ENCODE measurements at regions not wholly inside any gene's neighbourhood (a gene's known extent, or its start where the extent isn't known, plus 50 kb on each side); places are given as distances from the start of the nearest gene placed in this dataset.

DNA sequence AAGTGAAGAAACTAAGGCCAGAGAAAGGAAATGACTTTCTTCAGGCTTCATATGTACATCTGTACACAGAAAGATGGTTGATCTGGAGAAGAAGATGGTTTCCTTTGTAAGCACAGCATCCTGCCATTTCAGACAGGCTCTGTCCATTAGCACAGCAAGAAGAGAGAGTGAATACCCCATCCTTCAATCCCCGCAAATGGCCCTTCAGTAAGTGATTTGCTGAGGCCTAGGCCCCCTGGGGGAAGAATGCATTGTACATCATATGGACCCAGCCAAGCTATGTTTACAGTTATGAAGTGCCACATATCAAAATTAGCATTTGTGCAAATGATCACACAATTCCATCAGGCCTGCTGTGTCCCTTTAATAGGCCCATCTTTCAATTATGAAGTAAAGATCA is 657.4 kb downstream of the BRINP1 start:
- H3K9me3 Mint-ChIP-seq = no peaks in the 10 kb centered on the region
- H3K27me3 Mint-ChIP-seq (ENCODE audit: low read depth) = peaks cover 4% of the 10 kb centered on the region
- peaks cover 7% of the 10 kb centered on the region for H3K4me1 Mint-ChIP-seq
- no peak for DNase-seq (ENCODE audit: low read depth, low spot score)
- TF ChIP-seq CTCF (conservative IDR thresholded peaks at IDR 0.05) = no peak
- H3K27ac Mint-ChIP-seq (ENCODE audit: unreplicated experiment) = no peak overlapping the region
- no peaks in the 10 kb centered on the region for H3K36me3 Mint-ChIP-seq (ENCODE audit: low read depth)
- no peak overlapping the region for H3K4me3 Mint-ChIP-seq

DNA sequence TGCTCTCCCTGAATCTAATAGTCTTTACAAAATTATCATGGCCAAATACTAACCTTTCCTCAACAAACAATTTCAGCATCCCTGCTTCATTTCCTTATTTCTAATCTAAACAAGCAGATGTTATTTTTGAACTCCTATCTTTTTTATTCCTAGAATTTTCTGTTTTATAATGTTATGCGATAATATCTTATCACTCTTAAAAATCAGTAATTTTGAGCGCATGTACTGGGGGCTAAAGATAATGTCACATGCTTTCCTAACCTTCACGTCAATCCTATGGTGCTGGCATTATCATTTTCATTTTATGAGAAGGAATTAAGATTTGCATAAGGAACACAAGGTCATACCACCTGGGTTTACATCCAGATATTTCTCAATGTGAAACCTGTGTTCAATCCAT is 648.0 kb downstream of the BRINP1 start:
- Mint-ChIP-seq H3K27ac (ENCODE audit: unreplicated experiment) (no peak overlapping the region), H3K4me3 (no peak overlapping the region), H3K9me3 (peaks cover 15% of the 10 kb centered on the region), H3K4me1 (peaks cover 6% of the 10 kb centered on the region), H3K36me3 (ENCODE audit: low read depth) (peaks cover 4% of the 10 kb centered on the region), H3K27me3 (ENCODE audit: low read depth) (no peaks in the 10 kb centered on the region)
- no peak for DNase-seq (ENCODE audit: low read depth, low spot score)
- TF ChIP-seq CTCF (conservative IDR thresholded peaks at IDR 0.05) = no peak

DNA sequence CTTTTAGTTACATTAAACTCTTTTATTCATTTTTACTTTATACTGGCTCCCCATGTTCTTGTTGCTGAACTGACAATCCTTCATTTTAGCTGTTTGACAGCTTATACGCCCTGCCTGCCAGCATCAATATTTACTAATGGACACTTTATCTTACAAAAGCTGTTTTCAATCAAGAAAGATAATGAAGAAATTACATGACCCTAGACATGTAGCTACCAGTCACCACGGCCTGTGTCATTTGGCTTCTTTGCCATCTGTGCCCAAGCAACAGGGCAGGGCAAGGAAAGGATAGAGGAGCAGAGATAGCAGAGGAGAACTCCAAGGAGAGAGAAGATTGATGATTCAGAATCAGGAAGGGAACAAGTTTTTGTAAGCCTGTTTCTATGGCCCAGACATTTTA is 647.3 kb downstream of the BRINP1 start:
- DNase-seq (ENCODE audit: low read depth, low spot score) = no peak
- Mint-ChIP-seq H3K27me3 (ENCODE audit: low read depth) (no peaks in the 10 kb centered on the region), H3K4me3 (no peak overlapping the region), H3K4me1 (no peaks in the 10 kb centered on the region), H3K36me3 (ENCODE audit: low read depth) (peaks cover 4% of the 10 kb centered on the region), H3K27ac (ENCODE audit: unreplicated experiment) (no peak overlapping the region), H3K9me3 (peaks cover 18% of the 10 kb centered on the region)
- no peak for TF ChIP-seq CTCF (conservative IDR thresholded peaks at IDR 0.05)

DNA sequence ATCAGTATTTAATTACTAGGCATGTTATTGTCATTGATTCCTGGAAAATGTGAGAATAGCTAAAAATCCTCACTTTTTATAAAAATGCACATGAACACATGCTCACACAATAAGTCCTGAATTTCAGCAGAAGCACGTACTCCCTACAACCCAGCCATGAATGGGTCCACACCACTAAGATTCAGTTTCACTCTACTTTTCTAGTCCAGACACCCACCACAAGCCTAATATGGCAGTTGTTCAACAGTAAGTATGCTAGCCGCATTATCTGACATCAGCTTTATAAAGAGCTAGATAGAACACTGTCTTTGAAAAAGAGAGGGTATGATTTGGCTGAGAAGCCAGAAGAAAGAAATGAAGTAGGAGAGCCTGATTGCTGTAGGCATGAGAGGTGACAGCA is 639.3 kb downstream of the BRINP1 start:
- Mint-ChIP-seq H3K27me3 (ENCODE audit: low read depth) (no peaks in the 10 kb centered on the region), H3K4me3 (no peak overlapping the region), H3K36me3 (ENCODE audit: low read depth) (peaks cover 5% of the 10 kb centered on the region), H3K4me1 (no peaks in the 10 kb centered on the region), H3K27ac (ENCODE audit: unreplicated experiment) (no peak overlapping the region), H3K9me3 (peaks cover 18% of the 10 kb centered on the region)
- no peak for TF ChIP-seq CTCF (conservative IDR thresholded peaks at IDR 0.05)
- no peak for DNase-seq (ENCODE audit: low read depth, low spot score)

- peaks cover 8% of the 10 kb centered on the region for H3K36me3 Mint-ChIP-seq (ENCODE audit: low read depth)
- H3K4me1 Mint-ChIP-seq = no peaks in the 10 kb centered on the region
- no peak overlapping the region for H3K27ac Mint-ChIP-seq (ENCODE audit: unreplicated experiment)
- H3K4me3 Mint-ChIP-seq = no peak overlapping the region
- peaks cover 18% of the 10 kb centered on the region for H3K9me3 Mint-ChIP-seq
- no peak for DNase-seq (ENCODE audit: low read depth, low spot score)
- no peaks in the 10 kb centered on the region for H3K27me3 Mint-ChIP-seq (ENCODE audit: low read depth)
- TF ChIP-seq CTCF (conservative IDR thresholded peaks at IDR 0.05) = no peak
Measured at GRCh38 chr9:118732998-118733397, 636.2 kb downstream of the BRINP1 start.

GRCh38 chr9:118734696-118735095 is 634.5 kb downstream of the BRINP1 start:
- Mint-ChIP-seq H3K4me1 (no peaks in the 10 kb centered on the region), H3K27ac (ENCODE audit: unreplicated experiment) (no peak overlapping the region), H3K9me3 (peaks cover 22% of the 10 kb centered on the region), H3K4me3 (no peak overlapping the region), H3K36me3 (ENCODE audit: low read depth) (peaks cover 8% of the 10 kb centered on the region), H3K27me3 (ENCODE audit: low read depth) (no peaks in the 10 kb centered on the region)
- DNase-seq (ENCODE audit: low read depth, low spot score) = no peak
- no peak for TF ChIP-seq CTCF (conservative IDR thresholded peaks at IDR 0.05)
